ENCODE measurements at regions not wholly inside any gene's neighbourhood (a gene's known extent, or its start where the extent isn't known, plus 50 kb on each side); places are given as distances from the start of the nearest gene placed in this dataset.
"Not testable (repeated sequence)": the region's sequence is repeated elsewhere in the genome, so short reads cannot be mapped to it uniquely, and the experiment has no call there.

DNA sequence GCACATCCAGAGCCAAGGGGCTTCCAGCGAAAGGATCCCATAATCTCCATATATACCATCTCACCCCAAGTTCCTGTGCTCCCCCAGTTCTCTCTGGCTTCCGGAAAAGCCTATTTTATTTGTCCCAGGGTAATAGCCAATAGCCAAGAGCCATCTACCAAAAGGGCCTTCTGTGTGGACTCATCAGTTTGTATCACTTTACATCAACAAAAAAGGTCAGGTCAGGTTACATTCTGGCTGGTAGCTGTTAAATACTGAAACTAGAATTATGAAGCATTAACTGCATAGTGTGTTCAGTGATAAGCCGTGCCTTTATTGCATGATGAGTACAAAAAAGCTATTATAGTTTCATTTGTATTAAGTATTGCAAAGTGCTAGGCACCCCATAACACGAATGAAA is 223.7 kb downstream of the IRS1 start:
- no peak for DNase-seq

DNA sequence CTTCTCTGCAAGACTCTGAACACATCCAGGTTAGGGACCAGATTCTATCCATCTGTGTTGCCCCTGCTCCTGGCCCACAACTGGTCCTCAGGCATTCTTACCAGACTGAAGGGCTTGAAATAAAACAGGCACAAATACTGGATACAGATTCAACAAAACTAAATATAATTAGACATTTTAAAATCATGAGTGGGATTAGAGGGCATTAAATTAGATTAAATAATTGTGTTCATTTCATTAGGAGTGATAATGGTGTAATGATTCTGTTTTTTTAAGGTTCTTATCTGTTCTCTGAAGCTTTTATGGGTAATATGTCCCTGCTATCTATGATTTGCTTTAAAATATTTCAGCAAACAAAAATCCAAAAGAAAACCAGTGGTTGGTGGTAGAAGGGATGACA is 226.5 kb downstream of the IRS1 start:
- no peak for DNase-seq

DNA sequence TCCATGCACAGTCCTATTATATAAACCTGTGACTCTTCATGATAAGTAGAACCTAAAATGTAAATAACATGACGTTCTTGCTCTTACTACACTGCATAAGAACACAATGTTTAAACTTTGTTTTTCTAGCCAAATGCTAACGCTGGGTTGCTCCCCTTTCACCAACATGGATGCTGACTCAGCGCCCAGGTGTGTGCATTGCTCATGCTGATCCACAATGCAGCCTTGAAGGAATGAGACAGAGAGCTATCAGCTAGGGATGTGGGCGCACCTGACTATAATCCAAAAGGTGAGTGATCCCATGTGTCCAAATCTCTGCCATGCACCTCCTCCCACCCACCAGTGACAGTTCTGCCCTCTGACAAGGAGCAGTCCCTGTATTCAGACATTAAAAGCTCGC is 235.0 kb downstream of the IRS1 start:
- no peak for DNase-seq

DNA sequence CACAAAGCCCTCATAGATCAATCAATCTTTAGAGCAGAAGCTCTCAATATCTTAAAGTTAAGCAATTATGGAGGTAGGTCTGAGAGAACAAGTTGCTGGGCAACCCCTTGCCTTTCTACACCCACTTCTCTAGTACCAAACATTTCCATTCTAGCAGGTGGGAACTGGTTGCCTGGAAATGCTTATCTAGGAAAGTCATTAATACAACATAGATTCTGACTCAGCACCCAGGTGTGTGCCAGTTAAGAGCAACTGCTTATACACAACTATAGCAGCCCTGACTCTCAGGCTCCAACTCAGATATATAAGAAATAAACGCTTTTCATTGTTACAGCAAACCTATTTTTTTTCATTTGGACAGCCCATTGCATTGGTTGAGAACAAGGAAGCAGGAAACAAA is 237.7 kb downstream of the IRS1 start:
- DNase-seq: no peak

DNA sequence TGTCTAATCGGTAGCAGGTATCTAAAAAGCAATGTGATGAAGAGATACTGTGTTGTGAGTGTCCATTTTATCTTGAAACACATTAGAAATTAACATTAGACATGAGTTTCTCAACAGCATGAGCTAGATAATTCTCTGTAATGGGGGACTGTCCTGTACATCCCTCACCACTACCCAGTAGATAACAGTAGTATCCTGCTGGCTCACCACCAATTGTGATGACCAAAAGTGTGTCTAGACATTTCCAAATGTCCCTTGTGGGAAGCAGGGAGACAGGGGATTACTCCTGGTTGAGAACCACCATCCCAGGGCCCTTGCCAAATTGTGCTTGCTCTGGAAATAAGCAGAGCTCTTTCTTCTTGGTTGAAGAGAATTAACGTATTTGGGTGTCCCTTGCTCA is 239.3 kb downstream of the IRS1 start:
- DNase-seq: no peak

DNA sequence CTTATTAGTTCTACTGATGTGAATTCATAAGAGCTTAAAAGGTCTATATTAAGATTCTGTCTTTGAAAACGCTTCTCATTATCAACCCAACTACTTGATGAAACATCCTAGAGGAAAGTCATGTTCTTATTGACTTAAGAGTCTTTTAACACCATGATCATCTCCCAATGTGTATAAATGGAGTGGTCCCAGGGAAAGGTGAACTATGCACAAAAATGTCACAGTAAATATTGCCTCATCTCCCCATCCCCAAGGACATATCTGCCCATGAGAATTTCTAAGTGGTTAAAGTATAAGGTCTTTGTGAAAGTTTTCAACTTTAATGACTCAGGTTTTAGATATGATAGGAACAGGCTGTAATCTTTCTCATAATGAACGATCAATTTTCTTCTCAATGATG is 240.1 kb downstream of the IRS1 start:
- no peak for DNase-seq

DNA sequence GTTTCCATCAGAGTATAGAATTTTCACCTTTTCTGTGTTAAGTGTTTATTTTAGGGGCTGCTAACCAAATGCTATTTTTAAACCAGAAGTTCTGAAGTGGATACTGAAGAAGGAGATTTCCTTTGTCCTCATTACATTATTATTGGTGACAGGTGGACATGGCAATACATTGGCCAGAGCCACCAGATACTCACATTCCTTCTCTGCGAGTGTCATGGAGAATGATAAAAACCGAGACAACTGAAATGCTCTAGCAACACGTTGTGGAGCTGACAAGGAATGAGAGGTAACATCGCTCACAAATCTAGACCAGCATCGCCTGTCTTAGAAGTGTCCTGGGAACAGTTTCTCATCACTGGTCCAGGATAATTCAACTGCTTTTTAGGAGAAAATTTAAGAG is 241.2 kb downstream of the IRS1 start:
- DNase-seq: no peak

DNA sequence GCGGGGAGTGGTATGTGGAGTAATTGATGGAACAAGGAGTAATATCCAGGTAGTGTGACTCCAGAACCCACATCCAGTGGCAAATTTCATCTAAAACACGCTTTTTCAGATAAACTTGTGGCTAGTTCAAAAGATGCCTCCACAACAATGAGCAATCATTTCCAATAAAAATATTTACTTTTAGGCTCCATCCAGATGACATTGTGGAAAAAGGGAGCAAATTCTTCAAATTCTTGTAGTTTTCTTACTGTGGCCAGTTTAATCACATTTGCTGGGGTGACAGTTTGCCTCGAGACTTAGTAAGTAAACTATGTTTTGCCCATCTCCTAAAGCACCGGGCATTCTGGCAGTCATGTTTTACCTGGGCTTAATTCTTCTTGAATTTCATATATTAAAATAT is 243.6 kb downstream of the IRS1 start:
- no peak for DNase-seq

DNA sequence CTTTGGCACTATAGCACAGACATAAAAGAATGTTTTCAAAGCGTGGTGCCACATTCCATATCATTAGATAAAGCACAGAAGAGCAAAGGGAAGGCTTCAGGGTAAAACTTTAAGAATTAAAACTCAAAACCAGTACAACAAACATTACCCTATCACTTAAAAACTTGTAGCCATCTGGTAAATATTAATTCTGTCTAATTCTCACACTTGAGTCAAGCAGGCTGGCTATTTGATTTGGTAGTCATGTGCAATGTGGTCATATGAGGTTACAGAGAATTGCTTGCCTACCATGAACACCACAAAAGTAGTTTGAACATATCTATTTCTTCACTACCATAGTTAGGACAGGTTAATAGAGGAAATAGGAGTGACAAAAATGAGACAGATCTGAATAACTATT is 244.9 kb downstream of the IRS1 start:
- no peak for DNase-seq

DNA sequence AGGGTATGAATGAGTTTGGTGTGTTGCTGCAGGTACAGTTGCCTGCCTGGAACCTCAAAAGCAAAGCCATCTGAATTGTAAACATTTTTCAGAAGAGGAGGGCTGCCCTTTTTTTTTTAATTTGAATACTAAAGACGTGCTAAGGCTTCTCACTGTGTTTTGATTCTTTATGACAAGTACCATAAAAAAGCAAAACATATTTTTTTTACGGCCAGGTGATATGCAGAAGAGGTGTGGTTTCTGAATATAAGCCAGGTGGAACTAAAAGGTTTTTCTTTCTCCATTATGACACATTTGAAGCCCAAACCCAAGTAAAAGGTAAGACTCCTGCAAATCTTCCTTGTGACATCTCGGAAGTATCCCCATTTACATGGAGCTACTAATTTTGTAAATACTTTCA is 246.3 kb downstream of the IRS1 start:
- no peak for DNase-seq

DNA sequence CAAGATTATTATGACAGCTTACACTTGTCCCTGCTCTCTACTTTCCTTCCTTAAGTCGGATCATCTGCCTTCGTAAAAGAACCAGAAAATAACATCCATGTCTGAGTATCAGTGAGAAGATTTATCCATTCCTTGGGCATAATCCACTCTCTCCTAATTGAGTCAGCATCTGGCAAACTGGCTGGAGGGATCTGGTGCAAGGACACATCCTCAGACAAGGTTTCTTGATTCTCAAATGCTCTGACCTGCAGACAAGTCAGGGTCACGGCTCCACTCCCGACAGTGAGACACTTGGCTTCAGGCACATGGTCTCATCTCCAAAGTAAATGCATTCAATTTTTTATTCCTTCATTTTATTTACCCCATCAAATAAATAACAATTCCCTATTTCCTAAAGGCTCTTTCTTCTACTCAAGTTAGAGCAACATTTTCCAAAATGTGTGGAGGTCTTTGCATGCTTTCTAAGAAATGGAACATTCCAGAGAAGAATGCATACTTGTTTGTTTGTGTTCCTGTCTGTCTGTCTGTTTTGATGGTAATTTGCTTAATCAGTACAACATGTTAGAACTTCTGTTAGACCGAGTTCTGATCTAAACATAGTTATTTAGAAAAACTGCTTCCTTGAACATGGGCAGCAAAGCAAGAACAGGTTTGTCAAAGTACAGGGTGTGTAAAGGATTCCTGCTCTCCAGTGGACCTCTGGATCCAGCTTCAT is 246.9 kb downstream of the IRS1 start:
- DNase-seq: no peak

DNA sequence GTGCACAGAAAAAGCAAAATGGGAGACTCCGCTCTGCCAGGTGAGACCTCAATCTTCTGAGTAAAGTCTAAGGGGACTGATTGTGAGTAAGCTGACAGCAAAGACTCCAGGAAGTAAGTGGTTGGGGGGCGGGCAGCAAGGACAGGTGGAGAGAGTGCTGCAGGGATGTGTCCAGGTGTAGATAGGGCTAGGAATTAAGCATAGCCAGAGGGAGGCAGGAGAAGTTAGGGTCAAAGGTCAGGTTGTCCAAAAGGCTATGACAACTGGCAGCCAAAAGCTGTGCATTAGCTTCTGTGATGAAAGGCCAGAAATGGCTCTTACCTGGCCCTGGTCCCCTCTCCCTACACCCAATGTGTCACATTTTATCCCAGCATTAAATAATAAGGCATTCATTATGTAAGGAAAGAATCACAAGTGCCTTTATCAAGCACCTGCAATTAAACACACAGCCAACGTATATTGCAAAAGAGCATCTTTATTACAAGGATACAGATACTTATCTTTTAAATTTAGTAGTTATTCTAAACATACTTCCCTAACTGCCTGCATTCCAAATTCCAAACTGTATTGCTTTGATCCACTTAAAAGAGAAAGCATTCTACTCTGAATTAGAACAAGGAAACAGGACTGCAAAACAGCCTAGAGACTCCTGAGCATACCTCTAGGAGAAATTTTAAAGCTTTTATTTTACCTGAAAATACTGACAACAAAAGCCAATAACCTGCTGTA is 247.9 kb downstream of the IRS1 start:
- no peak for DNase-seq

DNA sequence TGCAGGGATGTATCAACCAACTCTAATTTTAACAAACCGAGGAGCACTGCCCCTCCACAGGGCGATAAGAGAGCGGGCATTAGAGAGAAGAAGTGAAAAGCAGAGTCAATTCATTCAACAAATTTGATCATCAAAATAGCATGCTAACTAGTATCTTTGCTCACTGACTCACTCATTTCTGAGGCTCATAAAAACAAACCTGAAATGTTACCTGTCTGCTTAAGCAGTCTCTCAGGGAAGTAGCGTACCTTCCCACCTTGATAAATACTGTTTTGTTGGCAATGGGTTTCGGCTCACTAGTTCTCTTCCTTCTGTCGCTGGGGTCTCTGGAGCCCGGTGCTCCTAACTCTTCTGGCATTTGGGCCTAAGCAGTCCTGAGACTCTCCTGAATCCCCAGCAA is 248.8 kb downstream of the IRS1 start:
- no peak for DNase-seq

DNA sequence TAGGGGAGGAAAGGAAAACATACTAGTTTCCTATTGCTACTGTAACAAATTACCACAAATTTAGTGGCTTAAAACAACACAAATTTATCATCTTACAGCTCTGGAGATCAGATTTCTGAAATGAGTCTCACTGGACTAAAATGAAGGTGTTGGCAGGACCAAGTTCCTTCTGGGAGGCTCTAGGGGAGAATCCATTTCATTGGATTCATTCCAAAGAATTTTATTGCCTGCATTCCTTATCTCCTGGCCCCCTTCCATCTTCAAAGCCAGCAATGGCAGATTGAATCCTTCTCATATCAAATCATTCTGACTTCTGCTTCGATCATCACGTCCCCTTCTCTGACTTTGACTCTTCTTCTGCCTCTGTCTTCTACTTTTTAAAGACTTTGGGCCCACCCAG is 250.9 kb downstream of the IRS1 start:
- no peak for DNase-seq

DNA sequence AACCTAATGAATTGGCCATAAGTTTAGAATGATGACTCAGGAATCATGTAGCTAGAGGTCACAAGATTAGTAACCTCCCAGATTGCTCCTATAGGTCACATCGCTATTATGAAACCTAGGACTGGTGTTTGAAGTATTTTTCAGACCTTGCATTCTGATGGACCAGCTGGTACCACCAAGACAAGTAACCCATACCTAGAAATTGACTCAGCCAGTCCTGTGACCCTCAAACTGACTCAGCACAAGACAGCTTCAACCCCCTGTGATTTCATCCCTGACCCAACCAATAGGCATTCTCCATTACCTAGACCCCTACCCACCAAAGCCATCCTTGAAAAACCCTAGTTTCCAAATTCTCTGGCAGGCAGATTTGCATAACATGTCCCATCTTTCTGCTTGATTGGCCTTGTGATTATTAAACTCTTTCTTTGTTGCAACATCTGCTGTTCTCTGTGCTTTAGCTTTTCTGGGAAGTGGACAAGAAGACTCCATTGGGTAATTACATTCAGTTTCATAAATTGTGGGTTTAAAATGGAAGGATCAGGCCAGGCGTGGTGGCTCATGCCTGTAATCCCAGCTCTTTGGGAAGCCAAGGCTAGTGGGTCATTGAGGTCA is 254.9 kb downstream of the IRS1 start:
- DNase-seq: no peak

DNA sequence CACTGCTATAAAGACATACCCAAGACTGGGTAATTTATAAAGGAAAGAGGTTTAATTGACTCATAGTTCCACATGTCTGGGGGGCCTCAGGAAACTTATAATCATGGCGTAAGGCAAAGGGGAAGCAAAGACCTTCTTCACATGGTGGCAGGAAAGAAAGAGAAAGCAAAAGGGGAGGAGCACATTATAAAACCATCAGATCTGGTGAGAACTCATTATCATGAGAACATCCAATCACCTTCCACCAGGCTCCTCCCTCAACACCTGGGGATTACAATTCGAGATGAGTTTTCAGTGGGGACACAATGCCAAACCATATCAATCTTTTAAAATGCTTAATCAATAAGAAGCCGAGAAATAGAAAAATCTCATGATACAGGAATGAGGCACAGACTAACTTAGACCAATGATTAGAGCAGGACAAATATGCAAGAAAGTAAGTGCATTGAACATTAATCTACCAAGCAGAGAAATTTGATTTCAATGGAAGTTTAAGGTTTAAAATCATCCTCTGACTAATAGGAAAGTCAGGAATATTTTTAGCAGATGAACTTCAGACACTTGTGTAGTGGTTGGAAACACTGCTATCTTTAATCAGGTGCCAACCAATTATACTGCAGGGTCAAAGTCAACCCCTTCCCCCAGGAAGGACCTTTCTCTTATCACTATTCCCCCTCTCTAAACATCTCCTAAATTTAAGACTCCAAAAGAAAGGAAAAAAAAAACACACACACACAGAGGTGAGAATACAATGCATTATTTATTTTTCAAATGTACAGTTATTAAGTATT is 259.2 kb downstream of the IRS1 start:
- DNase-seq: no peak

DNA sequence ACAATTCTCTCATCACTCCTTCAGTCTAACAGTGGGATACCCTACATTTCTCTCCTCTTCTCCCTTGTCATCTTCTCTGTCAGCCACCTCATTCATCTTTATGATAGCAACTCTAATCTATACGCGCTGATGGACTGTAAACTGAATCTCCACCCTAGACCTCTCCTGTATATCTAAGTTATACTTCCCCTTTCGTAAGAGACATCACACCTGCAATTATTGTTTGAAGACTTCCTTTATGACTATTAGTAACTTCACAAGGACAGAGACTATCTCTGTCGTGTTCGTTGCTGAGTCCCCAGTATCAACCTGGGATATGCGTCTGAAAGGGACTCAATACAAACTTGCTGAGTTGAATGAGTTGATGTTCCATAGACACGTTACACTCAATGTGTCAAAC is 263.2 kb downstream of the IRS1 start:
- no peak for DNase-seq

DNA sequence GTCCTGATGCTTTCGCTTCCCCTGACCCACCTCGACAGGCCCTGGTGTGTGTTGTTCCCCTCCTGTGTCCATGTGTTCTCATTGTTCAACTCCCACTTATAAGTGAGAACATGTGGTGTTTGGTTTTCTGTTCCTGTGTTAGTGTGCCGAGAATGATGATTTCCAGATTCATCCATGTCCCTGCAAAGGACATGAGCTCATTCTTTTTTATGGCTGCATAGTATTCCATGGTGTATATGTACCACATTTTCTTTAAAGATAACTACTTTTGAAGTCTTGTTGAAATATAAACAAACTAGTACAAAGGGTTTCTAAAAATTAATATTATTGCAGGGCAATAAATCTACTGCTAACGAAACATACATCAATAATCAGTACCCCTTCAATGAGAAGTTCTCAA is 266.6 kb downstream of the IRS1 start:
- not testable (repeated sequence) for DNase-seq

DNA sequence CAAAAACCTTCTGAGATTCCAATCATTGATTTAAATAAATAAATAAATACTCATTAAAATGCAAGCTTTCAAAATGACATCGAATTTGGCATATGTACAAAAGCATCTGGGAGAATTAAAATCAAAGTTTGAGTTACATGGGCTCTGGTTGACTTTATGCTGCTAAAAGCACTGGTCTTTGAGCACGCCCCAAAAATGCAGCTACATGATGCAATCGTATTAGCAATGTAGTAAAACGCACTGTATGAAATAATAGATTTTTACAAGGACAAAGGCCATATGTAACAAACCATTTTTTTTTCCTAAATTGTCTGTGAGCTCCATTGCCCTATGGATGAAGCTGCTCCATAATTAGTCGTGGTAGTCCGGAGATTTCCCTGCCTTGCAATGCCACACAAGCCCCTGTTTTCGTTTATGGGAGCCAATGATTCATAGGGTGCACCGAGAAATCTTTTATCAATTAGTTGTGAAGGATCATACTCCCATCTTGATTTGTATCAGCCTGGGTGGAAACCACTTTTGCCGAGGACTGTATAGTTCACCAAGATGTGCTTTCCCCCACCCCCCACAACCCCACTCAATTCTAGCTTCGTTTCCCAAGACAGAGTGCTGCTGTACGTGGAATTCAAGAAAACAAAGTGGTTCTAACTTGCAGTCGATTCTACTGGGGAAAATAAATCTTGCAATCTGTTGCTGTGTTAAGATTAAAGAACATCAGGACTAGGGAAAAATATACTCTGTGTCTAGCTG is 268.4 kb downstream of the IRS1 start:
- DNase-seq: no peak

DNA sequence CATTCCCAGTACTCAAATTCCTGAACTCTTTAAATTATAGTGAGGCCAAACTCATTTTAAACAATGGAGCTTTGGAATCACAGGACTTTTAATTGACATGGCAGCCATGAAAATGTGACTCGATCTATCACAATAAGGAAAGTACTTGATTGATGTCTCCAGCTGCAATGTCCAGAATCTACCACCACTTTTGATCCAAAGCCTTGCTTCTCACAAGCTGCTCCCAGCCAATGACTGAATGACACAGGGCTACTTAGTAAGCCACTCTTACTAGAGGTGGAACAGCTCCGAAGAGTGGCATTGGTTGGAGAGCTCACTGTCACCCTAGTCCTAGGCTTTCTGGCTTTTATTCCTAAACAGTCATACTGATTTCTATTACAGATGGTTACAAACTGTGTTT is 270.1 kb downstream of the IRS1 start:
- DNase-seq: no peak

DNA sequence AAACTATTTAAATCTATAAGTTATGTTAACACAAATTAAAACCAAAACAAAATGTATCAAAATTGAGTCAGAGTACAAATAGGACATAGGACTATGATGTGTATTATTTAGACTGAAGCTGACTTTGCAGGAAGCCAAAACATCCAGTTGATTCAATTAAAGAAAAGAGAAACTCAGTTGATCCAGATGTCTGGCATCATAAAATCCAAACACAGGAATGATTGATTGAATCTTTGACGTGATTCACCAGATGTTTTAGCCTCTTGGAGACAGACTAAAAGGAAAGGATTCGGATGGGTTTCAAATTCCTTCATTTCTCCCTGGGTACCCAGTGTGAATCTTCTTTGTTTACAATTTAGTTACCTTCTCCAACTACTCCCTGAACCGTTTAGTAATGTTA is 272.9 kb downstream of the IRS1 start:
- DNase-seq: no peak

DNA sequence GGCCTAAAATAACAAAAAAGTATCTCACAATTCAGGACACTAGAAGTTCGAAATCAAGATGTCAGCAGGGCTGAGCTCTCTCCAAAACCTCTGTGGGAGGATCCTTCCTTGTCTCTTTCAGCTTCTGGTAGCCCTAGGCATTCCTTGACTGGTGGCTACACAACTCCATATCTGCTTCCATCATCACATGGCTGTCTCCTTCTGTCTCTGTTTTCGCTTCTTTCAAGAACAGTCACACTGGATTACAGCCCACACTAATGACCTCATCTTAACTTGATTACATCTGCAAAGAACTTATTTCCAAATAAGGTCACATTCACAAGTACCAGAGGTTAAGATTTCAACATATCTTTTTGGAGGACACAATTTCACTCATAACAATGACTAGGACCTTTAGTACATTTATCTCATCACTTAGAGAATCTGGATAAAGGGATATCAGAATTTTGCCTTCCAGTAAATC is 275.2 kb downstream of the IRS1 start:
- DNase-seq: no peak

DNA sequence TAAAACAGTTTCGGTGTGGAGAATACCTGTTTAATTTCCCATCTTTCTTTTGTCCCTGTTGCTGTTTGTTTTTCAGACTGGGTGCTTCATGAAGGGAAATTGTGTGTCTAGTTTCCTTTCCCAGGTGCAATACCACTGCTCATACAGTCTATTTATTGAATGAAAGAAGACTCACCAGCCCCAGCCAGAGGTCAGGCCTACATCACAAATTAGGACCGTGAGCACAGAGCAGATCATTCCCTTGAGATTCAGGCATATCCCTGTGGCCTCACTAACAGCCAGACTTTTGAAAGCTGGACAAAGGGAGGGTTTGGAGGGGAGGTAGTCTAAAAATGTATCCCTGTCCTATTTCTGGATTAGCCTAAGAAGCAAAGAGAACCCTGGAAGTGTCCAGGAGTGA is 278.9 kb downstream of the IRS1 start:
- no peak for DNase-seq
